ENCODE measurements at regions not wholly inside any gene's neighbourhood (a gene's known extent, or its start where the extent isn't known, plus 50 kb on each side); places are given as distances from the start of the nearest gene placed in this dataset.

DNA sequence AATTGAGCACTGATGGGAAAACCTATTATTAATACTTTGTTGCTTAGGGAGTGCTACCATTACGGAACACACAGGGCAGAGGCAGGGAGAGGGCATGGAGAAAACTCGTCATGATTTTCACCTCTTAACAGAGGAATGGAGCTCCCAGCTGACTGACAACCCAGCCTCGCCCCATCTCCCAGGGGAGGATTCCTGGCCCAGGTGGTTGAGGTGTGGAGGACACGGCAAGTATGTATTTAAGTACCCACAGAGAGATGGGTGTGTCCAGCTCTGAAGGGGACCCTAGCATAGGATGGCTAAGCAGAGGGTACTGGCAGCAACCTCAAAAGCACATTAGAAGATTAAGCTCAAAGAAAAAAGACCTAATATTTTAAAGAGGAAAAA is 261.9 kb upstream of the MOCS1 start:
- intact Hi-C loops (cut with DNase I): no loop called here

GRCh38 chr6:40195428-40196134 is 261.3 kb upstream of the MOCS1 start:
- Histone ChIP-seq H3K27me3 (replicated peaks; ENCODE audit: insufficient read depth) (no peaks in the 10 kb centered on the region), H3K4me1 (replicated peaks) (no peaks in the 10 kb centered on the region), H3K36me3 (no peaks in the 10 kb centered on the region), H3K27ac (no peak overlapping the region), H3K4me3 (no peak overlapping the region), H3K9me3 (no peaks in the 10 kb centered on the region)
- intact Hi-C loops (cut with DNase I): no loop called here
- no peak for TF ChIP-seq POLR2AphosphoS5 (IDR thresholded peaks at IDR 0.05)
- TF ChIP-seq POLR2A (IDR thresholded peaks at IDR 0.05): no peak
- TF ChIP-seq, protein P1, sequence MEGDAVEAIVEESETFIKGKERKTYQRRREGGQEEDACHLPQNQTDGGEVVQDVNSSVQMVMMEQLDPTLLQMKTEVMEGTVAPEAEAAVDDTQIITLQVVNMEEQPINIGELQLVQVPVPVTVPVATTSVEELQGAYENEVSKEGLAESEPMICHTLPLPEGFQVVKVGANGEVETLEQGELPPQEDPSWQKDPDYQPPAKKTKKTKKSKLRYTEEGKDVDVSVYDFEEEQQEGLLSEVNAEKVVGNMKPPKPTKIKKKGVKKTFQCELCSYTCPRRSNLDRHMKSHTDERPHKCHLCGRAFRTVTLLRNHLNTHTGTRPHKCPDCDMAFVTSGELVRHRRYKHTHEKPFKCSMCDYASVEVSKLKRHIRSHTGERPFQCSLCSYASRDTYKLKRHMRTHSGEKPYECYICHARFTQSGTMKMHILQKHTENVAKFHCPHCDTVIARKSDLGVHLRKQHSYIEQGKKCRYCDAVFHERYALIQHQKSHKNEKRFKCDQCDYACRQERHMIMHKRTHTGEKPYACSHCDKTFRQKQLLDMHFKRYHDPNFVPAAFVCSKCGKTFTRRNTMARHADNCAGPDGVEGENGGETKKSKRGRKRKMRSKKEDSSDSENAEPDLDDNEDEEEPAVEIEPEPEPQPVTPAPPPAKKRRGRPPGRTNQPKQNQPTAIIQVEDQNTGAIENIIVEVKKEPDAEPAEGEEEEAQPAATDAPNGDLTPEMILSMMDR (IDR thresholded peaks at IDR 0.05): no peak
- no peak for DNase-seq (ENCODE audit: low spot score)
- WGBS: 88% methylated on average over 11 of the region's 11 CpGs

More for the DNA sequence above, 261.9 kb upstream of the MOCS1 start:
- Histone ChIP-seq H3K4me3 (no peak overlapping the region), H3K4me1 (replicated peaks) (no peaks in the 10 kb centered on the region), H3K27me3 (replicated peaks; ENCODE audit: insufficient read depth) (no peaks in the 10 kb centered on the region), H3K9me3 (no peaks in the 10 kb centered on the region), H3K27ac (no peak overlapping the region), H3K36me3 (no peaks in the 10 kb centered on the region)
- TF ChIP-seq POLR2A (IDR thresholded peaks at IDR 0.05): no peak
- TF ChIP-seq POLR2AphosphoS5 (IDR thresholded peaks at IDR 0.05): no peak
- TF ChIP-seq, protein P1 (IDR thresholded peaks at IDR 0.05): no peak
- WGBS: 74% methylated on average over 4 of the region's 4 CpGs
- DNase-seq (ENCODE audit: low spot score): no peak

- TF ChIP-seq POLR2AphosphoS5 (IDR thresholded peaks at IDR 0.05) (no peak), POLR2A (IDR thresholded peaks at IDR 0.05) (no peak)
- TF ChIP-seq, protein P1 (IDR thresholded peaks at IDR 0.05): no peak
- Histone ChIP-seq H3K27ac (no peak overlapping the region), H3K27me3 (replicated peaks; ENCODE audit: insufficient read depth) (no peaks in the 10 kb centered on the region), H3K36me3 (no peaks in the 10 kb centered on the region), H3K9me3 (no peaks in the 10 kb centered on the region), H3K4me1 (replicated peaks) (no peaks in the 10 kb centered on the region), H3K4me3 (no peak overlapping the region)
- no peak for DNase-seq (ENCODE audit: low spot score)
- WGBS: 62% methylated on average over 3 of the region's 3 CpGs
- intact Hi-C loops (cut with DNase I): no loop called here
Measured at GRCh38 chr6:40194447-40195170, 260.3 kb upstream of the MOCS1 start.

- intact Hi-C loops (cut with DNase I): no loop called here
- no peak for TF ChIP-seq POLR2AphosphoS5 (IDR thresholded peaks at IDR 0.05)
- TF ChIP-seq POLR2A (IDR thresholded peaks at IDR 0.05): no peak
- TF ChIP-seq, protein P1 (IDR thresholded peaks at IDR 0.05): no peak
- H3K27me3 ChIP-seq (replicated peaks; ENCODE audit: insufficient read depth): no peaks in the 10 kb centered on the region
- H3K36me3 ChIP-seq: no peaks in the 10 kb centered on the region
- H3K27ac ChIP-seq: no peak overlapping the region
- no peak overlapping the region for H3K4me3 ChIP-seq
- H3K4me1 ChIP-seq (replicated peaks): no peaks in the 10 kb centered on the region
- 79% methylated on average over 4 of the region's 4 CpGs for WGBS
- H3K9me3 ChIP-seq: no peaks in the 10 kb centered on the region
- no peak for DNase-seq (ENCODE audit: low spot score)
Measured at GRCh38 chr6:40192516-40192915, 258.3 kb upstream of the MOCS1 start.

- no peaks in the 10 kb centered on the region for H3K9me3 ChIP-seq
- 63% methylated on average over 1 of the region's 1 CpG for WGBS
- intact Hi-C loops (cut with DNase I): no loop called here
- no peak for TF ChIP-seq POLR2AphosphoS5 (IDR thresholded peaks at IDR 0.05)
- TF ChIP-seq POLR2A (IDR thresholded peaks at IDR 0.05): no peak
- TF ChIP-seq, protein P1 (IDR thresholded peaks at IDR 0.05): no peak
- no peak overlapping the region for H3K4me3 ChIP-seq
- H3K36me3 ChIP-seq: no peaks in the 10 kb centered on the region
- no peaks in the 10 kb centered on the region for H3K27me3 ChIP-seq (replicated peaks; ENCODE audit: insufficient read depth)
- no peak for DNase-seq (ENCODE audit: low spot score)
- no peak overlapping the region for H3K27ac ChIP-seq
- H3K4me1 ChIP-seq (replicated peaks): no peaks in the 10 kb centered on the region
Measured at GRCh38 chr6:40188931-40189330, 254.7 kb upstream of the MOCS1 start.
